ENCODE measurements at regions not wholly inside any gene's neighbourhood (a gene's known extent, or its start where the extent isn't known, plus 50 kb on each side); places are given as distances from the start of the nearest gene placed in this dataset.

DNA sequence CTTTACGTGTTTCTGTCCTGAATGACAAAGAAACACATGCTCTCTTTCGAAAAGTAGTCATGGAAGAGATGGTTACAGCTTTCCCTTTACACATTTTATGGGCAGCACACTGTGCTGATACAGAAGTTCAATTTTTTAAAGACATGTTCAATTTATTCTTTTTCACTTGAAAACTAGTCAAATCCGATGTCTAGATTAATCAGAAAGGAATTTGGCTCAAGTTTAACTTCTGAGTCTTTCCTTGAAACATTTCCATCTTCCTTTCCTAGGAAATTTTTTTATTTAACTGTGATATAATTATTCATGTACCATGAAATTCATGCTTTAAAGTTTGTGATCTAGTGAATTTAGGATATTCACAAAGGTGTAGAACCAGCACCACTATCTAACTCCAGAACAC is 360.1 kb downstream of the TNS3 start:
- intact Hi-C loops (cut with DNase I), result no loop called here
- DNase-seq (no peak), ATAC-seq (ENCODE audit: poor library complexity) (no peak)

DNA sequence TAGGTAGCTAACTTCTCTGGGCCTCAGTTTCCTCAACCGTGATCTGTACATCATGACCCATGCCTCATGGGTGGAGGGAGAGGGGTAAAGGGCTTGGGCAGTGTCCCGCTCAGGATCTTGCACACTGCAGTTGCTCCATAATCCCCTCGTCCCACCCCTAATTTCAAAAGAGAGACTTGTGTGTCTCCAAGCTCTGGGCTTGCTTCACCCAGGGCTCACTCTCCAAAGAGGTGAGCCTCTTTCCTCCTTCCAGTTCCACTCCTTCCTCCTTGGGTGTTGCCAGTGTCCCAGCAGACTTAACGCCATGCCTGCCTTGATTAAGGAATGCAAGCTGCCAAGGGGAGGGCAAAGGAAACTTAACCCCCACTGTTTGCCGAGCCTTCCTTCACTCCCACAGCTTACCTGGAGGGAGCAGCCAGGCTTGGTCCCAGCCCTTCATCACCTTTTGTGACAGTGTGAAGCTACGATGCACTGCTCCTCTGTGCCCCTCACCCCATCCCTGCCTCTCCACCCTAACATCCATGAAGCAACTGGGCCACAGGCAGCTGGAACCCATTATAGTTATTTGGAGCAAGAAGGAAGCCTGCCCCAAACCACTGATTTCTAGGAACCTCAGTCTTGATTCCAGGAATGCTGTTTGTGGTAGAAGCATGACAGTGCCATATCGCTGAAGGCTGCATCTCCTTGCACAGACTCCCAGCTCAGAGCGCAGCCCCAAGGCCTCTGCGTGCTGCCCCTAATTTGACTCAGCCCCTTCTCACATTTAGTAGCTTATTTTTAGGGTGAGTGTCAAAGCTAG is 363.3 kb downstream of the TNS3 start:
- intact Hi-C loops (cut with DNase I), result no loop called here
- DNase-seq, result no peak
- ATAC-seq (ENCODE audit: poor library complexity), result no peak

DNA sequence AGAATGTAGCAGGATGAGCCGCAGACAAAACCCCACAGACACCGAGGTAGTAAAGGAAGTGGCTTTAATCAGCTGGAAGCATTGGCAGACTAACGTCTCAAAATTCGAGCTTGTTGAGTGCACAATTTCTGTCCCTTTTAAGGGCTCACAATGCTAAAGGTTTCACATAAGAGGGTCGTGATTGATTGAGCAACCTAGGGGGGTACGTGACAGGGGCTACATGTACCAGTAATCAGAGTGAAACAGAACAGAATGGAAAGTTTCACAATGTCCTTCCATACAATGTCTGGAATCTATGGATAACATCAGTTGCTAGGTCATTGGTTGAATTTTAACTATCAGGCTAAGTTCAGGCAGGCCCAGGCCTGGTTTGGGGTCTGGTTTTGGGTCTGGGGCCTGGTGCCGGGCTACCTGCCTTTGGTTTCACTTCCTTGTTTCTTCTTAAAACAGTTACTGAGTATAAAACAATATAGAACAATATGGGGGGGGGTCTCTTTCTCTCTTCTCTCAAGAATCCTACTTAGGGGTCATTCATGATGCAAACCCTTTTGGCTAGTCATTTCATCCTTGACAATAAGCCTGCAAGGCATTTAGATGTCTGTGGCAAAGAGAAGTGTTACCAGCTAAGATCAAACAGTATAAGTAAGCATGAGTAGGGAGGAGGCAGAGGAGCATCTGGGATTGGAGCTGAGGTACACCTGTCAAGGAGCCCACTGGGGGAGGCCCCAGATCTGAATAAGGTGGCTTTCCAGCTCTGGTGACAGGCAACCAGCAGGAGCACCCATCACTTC is 364.1 kb downstream of the TNS3 start:
- DNase-seq, result no peak
- intact Hi-C loops (cut with DNase I), result no loop called here
- no peak for ATAC-seq (ENCODE audit: poor library complexity)

DNA sequence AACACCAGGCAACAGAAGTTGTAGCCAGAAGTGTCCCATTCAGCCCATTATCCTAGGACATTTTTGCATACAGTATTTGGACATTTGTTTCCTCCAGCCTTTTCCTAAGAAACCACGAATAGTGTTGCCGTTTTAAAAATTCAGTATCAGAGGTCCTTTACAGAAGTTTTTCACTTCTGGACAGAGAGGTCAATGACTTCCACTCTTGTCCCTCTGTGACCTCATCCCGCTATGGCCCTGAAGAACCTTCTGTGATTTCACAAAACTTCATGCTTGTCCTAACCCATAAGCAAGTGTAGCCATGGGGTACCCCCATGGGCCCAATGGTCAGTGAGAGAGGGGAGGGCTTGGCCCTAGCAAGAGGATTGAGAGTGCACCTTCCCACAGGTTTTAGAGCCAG is 364.8 kb downstream of the TNS3 start:
- no peak for DNase-seq
- intact Hi-C loops (cut with DNase I), result no loop called here

DNA sequence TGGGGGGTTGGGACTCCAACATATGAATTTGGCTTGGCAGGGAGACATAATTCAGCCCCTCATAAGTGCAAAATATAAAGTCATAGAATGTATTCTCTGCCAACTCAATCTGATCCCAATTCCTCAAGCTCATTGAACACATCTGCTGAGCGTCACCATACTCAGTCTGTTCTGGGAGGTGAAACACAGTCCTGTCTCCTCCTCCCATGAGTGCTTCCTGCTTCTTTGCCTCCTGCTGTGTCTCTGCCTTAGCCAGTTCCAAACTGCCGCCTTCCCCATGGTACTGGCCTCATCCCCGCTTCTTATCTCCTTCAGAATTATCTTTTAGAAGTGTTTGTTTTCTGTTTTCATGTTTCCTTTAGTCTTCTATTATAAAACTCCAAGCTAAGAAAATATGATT is 365.5 kb downstream of the TNS3 start:
- no peak for ATAC-seq (ENCODE audit: poor library complexity)
- intact Hi-C loops (cut with DNase I), result no loop called here
- no peak for DNase-seq

More for the DNA sequence above, 364.8 kb downstream of the TNS3 start:
- ATAC-seq (ENCODE audit: poor library complexity), result no peak

DNA sequence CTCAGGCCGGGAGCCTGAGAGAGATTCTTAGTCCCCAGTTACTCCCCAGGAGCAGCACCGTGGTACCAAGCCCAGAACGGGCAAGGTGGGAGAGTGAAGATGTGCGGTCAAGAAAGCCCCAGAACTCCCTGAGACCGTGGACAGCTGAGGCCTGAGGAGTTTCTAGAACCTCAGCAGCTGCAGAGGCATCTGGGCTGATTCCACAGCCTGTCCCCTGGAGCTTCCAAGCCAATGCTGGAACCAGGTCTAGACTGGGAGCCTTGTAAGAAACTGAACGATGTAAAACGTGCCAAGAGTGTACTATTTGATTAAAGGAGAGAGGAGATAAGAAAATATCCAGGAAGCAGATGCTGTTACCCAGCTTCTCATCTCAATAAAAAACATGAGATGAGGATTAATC is 366.3 kb downstream of the TNS3 start:
- DNase-seq (no peak), ATAC-seq (ENCODE audit: poor library complexity) (peak; percentile 62)
- intact Hi-C loops (cut with DNase I), result no loop called here

DNA sequence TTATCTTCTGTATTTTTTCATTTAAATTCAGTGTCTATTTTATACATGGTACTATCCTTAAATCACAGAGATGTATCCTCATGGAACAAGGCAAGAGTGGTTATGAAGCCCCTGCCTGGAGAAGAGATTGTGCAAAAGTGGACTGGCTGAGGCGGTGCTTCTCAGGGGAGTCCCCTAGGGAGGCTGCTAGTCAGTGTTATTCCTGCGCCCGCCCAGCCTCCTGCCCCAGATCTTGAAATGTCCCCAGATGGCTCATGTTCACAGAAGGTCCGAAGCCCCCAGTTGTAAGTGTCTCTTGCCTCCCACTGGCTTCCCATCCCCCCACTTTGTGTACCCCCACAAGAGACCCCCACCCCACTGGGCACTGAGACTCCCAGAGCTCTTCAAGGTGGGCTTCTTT is 366.9 kb downstream of the TNS3 start:
- DNase-seq, result no peak
- peak; percentile 67 for ATAC-seq (ENCODE audit: poor library complexity)
- intact Hi-C loops (cut with DNase I), result no loop called here

DNA sequence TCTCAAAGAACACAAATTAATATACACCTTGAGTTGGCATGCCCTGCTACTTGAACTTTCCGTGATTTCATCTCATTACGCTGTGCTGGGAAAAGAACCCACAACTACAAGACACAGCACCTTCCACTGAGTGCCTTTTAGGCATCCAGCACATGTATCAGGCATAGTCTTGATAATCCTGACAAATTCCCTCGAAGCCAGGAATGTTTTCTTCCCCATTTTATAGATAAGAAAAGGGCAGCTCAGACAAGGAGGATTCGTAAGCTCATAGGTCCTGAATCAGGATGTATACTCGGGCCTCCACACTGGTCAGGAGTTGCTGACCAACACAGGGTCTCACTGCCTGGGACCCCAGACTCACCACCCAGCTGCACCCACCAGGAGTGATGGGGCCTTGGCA is 368.6 kb downstream of the TNS3 start:
- DNase-seq (no peak), ATAC-seq (ENCODE audit: poor library complexity) (no peak)
- intact Hi-C loops (cut with DNase I), result no loop called here

DNA sequence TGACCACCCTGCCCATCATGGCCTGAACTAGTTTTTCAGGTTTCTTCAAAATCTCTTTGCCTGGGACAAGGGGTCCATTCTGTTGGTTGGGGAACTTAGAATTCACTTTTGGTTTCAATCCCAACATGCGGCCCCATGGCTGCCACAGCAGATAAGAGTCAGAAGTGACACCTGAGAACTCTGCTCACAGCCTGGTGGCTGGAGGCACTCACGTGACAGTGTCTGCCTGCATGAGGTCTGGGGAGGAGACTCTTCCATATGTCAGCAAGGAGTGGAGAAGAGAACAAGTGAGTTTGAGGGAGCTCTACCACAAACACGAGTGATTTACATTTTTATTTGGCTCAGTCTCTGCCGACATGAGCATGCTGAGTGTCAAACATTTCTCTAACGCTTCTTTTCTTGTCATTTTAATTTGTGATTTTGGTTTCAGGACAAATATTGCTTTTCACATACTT is 370.4 kb downstream of the TNS3 start:
- DNase-seq (no peak), ATAC-seq (ENCODE audit: poor library complexity) (no peak)
- intact Hi-C loops (cut with DNase I), result no loop called here

DNA sequence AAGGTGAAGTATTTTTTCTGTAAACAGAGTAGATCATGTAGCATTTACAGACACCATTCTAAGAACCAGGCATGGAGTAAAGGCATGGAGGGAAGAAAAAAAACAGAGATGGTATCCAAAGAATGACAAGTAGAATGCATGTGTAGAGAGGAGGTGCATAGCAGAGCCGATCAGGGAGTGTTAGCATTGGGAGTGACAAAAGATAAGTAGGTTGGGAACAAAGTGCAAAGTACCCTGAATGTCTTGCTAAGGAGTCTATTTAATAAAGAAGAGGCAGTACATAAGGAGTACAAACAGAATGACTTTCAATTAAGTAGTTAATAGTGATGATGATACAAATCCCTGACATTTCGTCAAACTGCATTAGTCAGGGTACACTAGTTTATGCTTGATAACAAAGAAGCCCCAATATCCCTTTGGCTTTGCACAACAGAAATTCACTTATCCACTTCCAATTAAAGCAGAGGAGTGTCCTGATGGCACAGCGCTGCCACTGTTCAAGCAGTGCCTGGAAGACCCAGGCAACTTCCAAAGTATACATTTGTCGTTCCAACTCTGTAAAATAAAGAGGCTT is 371.5 kb downstream of the TNS3 start:
- intact Hi-C loops (cut with DNase I), result no loop called here
- no peak for DNase-seq
- no peak for ATAC-seq (ENCODE audit: poor library complexity)

DNA sequence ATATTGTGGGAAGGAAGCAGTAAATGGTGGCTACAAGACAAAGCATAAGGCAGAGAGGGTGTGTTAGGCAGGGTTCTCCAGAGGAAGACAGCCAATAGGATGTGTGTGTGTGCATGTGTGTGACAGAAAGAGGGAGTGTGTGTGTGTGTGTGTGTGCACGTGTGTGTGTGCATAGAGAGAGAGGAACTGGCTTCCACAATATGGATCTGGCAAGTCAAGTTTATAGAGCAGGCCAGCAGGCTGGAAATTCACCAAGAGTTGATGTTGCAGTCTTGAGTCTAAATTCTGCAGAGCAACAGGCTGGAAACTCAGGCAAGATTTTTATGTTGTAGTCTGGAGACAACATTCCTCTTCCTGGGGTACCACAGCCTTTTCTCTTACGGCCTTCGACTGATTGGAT is 374.0 kb downstream of the TNS3 start:
- DNase-seq (no peak), ATAC-seq (ENCODE audit: poor library complexity) (no peak)
- intact Hi-C loops (cut with DNase I), result no loop called here

DNA sequence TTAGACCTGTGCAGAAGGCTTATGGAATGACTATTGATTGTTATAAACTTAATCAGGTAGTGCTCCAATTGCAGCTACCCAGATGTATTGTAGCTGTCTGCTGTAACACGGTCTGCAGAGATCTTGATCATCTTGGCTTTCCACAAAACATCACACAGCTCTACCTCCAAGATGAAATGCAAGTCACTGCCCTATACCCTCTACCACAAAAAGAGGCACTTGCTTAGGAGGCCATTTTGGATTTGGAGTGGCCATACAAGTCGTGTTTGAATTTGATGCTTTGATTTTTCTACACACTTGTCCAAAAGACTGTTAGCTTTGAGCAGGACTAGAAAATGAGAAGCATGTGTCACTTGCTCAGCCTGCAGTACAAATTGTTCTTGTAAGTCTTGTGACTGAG is 377.2 kb downstream of the TNS3 start:
- intact Hi-C loops (cut with DNase I), result no loop called here
- DNase-seq (no peak), ATAC-seq (ENCODE audit: poor library complexity) (no peak)

DNA sequence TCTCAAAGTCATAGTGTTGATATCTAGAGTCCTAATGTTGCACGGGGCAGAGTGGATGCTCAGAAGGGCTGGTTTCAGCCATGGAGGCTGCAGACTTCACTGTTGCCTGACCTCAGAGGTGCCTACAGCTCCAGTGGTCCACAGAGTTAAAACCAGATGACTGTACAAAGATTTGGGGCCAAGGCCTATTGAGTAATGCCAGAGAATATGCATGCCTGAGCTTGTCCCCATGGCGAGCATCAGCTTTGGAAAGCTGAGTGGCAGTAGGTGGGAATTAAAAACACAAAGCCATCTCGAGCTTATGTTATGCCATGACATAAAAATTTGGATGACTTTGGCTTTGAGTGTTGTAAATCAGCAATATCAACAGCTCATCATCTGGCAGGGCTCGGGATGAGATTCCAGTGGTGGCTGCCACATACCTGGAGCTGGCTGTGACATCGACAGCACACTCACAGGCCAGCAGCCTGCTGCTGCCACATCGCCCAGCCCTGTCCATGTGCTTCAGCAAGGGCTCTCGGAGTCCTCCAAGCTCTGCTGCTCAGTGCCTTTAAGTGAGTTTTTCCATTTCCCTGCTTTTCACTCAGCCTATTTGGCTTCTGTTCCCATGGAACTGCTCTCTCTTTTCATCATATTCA is 379.6 kb downstream of the TNS3 start:
- no peak for ATAC-seq (ENCODE audit: poor library complexity)
- DNase-seq, result no peak
- intact Hi-C loops (cut with DNase I), result no loop called here

DNA sequence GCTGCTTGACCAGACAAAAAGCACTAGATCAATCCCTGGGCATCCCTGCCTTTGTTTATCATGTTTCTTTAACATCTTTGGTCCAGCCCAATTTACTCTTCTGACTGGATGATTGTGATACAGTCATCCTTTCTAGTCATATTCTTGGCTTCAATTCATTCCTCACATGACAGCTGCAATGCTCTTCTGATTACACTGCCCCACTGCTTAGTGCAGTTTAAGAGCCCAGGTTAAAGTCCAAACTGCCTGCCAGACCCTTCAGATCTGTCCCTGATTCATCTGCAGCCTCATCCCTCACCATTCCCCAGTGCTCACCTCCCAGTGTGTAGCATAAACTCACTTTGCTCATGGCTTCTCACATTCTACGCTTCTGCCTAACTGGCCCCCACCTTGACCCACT is 383.8 kb downstream of the TNS3 start:
- ATAC-seq (ENCODE audit: poor library complexity), result peak; percentile 63
- intact Hi-C loops (cut with DNase I), result no loop called here
- DNase-seq, result no peak

DNA sequence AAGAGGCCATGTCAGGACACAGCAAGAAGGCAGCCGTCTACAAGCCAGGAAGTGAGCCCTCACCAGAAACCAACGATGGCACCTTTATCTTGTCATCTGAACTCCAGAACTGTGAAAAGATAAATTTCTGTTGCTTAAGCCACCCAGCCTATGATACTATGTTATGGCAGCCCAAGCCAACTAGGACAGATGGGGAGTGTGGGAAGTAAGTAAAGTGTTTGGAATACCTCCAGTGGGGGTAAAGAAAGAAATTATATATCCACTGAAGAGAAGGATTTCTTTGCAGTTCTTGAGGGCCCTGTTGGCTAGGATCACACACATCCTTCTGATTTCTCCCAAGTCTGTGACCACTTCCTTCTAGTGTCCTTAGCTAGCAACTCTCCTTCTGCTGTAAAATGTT is 384.4 kb downstream of the TNS3 start:
- intact Hi-C loops (cut with DNase I), result no loop called here
- ATAC-seq (ENCODE audit: poor library complexity), result no peak

DNA sequence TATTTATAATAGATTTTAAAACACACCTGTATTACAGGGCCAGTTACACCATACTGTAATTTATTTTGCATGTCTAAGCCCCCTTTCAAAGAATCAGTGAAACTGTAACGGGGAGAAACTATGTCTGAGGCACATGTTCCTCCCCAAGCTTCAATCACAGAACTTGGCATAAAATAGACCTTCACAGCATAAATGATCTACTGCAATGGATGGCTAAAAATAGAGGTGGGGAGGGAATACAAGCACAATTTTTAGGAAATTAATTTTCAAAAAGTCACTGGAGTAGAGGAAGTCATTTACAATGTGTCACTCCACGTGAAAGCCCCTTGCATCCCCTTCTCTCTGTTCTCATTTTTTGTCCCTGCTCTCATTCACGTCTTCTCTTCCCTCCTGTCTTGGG is 385.2 kb downstream of the TNS3 start:
- DNase-seq (no peak), ATAC-seq (ENCODE audit: poor library complexity) (no peak)
- intact Hi-C loops (cut with DNase I), result no loop called here

More for the DNA sequence above, 384.4 kb downstream of the TNS3 start:
- DNase-seq, result no peak

DNA sequence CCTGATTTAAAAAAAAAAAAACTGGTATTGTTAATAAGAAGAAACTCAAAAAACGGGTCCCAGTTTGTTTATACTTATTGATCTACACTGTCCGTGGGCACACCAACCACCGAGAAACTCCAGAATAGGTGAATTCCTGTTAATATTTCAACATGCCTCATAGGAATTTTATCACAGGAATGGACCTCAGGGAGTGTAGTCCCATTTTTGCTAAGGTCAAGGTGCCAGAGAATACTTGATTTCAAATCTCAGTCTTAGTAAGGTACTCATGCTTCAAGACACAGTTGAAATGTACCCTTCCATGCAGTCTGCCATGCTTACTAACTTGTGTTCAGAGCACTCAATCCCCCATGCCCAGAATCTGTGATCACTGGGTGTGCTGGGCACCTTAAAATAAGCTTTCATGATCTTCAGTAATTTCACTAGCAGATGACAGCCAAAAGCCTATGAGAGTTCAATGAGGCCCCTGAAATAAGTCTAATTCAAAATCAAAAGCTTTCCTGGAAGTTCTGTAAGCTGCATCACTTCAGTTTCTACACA is 385.7 kb downstream of the TNS3 start:
- ATAC-seq (ENCODE audit: poor library complexity), result no peak
- intact Hi-C loops (cut with DNase I), result no loop called here
- DNase-seq, result no peak

DNA sequence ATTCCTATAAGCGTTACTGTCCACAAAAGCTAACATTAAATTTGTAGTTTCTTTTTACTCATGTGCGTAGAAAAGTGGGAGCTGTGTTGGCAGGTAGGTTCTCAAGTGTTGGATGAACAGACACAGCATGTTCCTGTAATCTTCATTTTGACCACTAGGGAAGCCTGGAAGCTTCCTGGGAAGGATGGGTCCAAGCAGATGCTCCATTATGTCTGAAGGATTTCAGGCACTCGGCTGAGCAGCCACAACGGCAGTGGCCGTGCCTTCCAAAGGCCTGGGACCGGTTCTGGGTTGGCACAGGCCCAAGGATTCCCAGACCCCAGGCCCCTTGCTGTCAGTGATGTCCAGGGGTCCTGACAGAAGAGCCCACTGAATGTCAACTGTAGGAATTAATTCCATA is 386.3 kb downstream of the TNS3 start:
- DNase-seq (no peak), ATAC-seq (ENCODE audit: poor library complexity) (no peak)
- intact Hi-C loops (cut with DNase I), result no loop called here

DNA sequence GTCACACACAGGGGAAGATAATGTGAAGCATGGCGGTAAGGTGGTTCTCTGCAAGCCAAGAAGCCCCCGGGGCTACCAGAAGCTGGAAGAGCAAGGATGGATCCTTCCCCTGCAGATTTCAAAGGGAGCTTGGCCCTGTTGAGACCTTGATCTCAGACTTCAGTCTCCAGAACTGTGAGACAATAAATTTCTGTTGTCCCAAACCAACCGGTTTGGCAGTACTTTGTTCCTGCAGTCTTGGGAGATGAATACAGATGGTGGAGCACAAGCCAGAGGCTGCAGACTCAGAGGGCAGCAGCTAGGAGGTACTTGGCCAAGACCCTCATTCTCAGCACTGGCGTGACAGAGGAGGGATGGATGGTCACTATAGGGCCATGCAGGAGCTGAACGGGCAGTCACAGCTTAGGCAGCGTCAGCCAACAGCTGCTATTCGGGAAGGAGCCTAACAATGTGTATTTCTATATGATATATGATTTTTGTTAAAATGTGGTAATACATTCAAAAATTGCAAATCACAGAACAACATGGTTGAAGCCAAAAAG is 387.3 kb downstream of the TNS3 start:
- intact Hi-C loops (cut with DNase I), result no loop called here
- no peak for DNase-seq
- no peak for ATAC-seq (ENCODE audit: poor library complexity)
